NCI-H128 (cell line): ENCODE measurements at regions not wholly inside any gene's neighbourhood (a gene's known extent, or its start where the extent isn't known, plus 50 kb on each side); places are given as distances from the start of the nearest gene placed in this dataset.
"Not testable (repeated sequence)": the region's sequence is repeated elsewhere in the genome, so short reads cannot be mapped to it uniquely, and the experiment has no call there.

Experiments used
- DNase-seq: peaks from one replicate; lab custom pipeline; 2025; ENCODE audit not compliant: unreplicated experiment; lab: John Stamatoyannopoulos, UW

- not testable (repeated sequence) for DNase-seq
These were observed 168.6 kb upstream of the PRKX start for GRCh38 chrX:3881898-3882552.

GRCh38 chrX:3881255-3881895 is 167.9 kb upstream of the PRKX start:
- DNase-seq: not testable (repeated sequence)

- DNase-seq: not testable (repeated sequence)
These were observed 162.9 kb upstream of the PRKX start for GRCh38 chrX:3876393-3876792.

GRCh38 chrX:3875638-3876037 is 162.2 kb upstream of the PRKX start:
- not testable (repeated sequence) for DNase-seq

GRCh38 chrX:3872226-3872879 is 158.9 kb upstream of the PRKX start:
- DNase-seq: not testable (repeated sequence)

- DNase-seq: not testable (repeated sequence)
These were observed 153.8 kb upstream of the PRKX start for GRCh38 chrX:3867067-3867831.

- not testable (repeated sequence) for DNase-seq
These were observed 144.9 kb upstream of the PRKX start for GRCh38 chrX:3858332-3858731.

- DNase-seq: not testable (repeated sequence)
These were observed 130.2 kb upstream of the PRKX start for GRCh38 chrX:3843522-3844145.

- DNase-seq: not testable (repeated sequence)
These were observed 129.5 kb upstream of the PRKX start for GRCh38 chrX:3842822-3843521.

- not testable (repeated sequence) for DNase-seq
These were observed 125.3 kb upstream of the PRKX start for GRCh38 chrX:3838754-3839153.

GRCh38 chrX:3837958-3838643 is 124.7 kb upstream of the PRKX start:
- not testable (repeated sequence) for DNase-seq

GRCh38 chrX:3837211-3837610 is 123.8 kb upstream of the PRKX start:
- not testable (repeated sequence) for DNase-seq

GRCh38 chrX:3833761-3834542 is 120.5 kb upstream of the PRKX start:
- not testable (repeated sequence) for DNase-seq

GRCh38 chrX:3830020-3830419 is 116.6 kb upstream of the PRKX start:
- DNase-seq: not testable (repeated sequence)

GRCh38 chrX:3829041-3829531 is 115.6 kb upstream of the PRKX start:
- DNase-seq: not testable (repeated sequence)

- DNase-seq: not testable (repeated sequence)
These were observed 115.1 kb upstream of the PRKX start for GRCh38 chrX:3828378-3829040.

GRCh38 chrX:3824008-3824407 is 110.6 kb upstream of the PRKX start:
- not testable (repeated sequence) for DNase-seq

- no peak for DNase-seq
These were observed 106.7 kb upstream of the PRKX start for GRCh38 chrX:3820167-3820566.
